Left ventricle myocardium superior (tissue), 1 donor: ENCODE measurements at regions not wholly inside any gene's neighbourhood (a gene's known extent, or its start where the extent isn't known, plus 50 kb on each side); places are given as distances from the start of the nearest gene placed in this dataset.

Experiments
- ATAC-seq: fragments of 200-7000 bp; cut with Tn5 transposase; one replicate; pipeline ENCODE4 v1.9.1; 2020; ENCODE audit warnings: mild to moderate bottlenecking, moderate library complexity
- DNase-seq: peaks from one replicate; pipeline ENCODE4 v3.0.0-alpha.2; 2020
- intact Hi-C: fragments of 100-400 bp; cut with micrococcal nuclease; formaldehyde crosslinking; loops from one replicate; pipeline ENCODE4 v1.11.0; 2022
- donor health status: DM: no; HTN: yes; CAD: no; lungs with severe emphysema.

DNA sequence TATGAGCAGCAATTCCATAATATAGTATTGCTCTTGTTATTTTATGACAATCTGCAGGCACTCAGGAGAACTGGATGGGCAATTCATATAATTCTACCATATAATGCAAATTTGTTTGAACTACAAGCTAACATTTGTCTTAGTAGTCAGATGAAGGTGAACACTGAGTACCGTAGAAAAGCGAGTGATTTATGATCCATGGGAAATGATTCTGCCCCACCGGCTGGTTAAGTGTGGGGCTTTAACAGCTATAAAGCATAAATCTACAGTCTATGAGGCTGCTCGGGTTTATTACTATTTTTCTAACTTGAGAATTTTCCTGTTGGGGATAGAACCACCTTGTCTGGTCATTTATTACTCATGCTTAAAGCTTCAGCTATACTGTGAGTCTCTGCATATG is 275.5 kb downstream of the PCDH10 start:
- intact Hi-C loops = no loop called here
- DNase-seq = no peak
- no peak for ATAC-seq

DNA sequence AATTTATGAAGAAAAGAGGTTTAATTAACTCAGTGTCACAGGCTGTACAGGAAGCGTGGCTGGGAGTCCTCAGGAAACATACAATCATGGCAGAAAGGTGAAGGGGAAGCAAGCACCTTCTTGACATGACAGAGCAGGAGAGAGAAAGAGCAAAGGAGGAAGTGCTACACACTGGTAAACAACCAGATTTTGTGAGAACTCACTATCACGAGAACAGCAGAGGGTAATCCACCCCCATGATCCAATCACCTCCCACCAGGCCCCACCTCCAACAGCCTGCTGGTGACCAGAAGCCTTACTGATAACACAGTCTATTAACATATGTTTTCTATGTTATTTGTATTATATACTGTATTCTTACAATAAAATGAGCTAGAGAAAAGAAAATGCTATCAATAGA is 254.8 kb downstream of the PCDH10 start:
- no peak for DNase-seq
- ATAC-seq = no peak
- intact Hi-C loops = no loop called here

- intact Hi-C loops = no loop called here
- no peak for DNase-seq
- no peak for ATAC-seq
Observed at GRCh38 chr4:133402616-133403015, 253.5 kb downstream of the PCDH10 start.

DNA sequence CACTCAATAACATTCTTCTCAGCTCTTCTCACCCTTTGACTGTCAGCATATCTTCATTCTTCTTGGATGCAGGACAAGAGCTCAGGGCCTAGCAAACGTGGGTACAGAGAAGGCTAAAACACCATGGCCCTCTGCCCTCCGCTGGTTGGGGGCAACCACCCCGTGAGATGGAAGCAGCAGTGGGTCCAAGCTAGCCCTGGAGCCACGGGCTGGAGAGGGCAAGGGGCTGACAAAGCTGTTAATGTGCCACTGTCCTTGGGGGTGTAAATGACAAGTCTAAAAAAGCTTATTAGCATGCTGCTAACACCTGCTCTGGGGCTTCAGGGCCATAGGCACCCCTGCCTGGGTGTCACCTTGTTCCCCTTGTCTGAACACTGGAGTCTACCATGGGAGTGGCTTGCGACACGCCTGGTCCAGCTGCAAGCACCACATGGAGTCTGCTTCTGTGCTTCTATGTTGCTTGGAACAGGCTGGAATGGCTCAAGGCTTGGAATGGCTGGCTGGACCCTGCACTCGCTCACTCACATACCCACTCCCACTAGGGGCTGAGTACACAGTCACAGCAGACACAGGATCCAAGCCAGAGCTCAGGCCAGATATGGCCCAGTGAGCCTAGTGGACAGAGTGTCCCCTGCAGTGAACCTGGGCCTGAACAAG is 246.0 kb downstream of the PCDH10 start:
- DNase-seq (no peak), ATAC-seq (no peak)
- intact Hi-C loops = no loop called here

GRCh38 chr4:133390198-133390855 is 241.2 kb downstream of the PCDH10 start:
- no peak for DNase-seq
- intact Hi-C loops = no loop called here
- ATAC-seq = no peak

DNA sequence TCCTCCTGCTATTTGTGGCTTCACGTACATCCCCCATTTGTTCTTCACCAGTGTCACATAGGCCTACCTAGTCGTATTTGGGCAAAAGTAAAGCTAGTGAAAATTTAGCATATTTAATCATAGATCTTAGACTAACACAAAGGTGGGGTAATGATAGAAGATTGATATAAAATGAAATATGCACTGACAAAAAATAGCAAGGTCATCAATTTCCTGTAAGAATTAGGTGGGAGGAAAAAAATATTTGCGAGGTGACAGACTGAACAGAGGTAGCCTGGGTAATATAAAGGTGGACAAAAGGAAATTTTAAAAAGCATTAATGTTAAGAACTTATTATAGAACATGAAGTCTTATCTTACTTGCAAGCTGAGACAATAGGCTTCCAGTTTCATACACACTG is 239.9 kb downstream of the PCDH10 start:
- intact Hi-C loops = no loop called here
- ATAC-seq (no peak), DNase-seq (no peak)

DNA sequence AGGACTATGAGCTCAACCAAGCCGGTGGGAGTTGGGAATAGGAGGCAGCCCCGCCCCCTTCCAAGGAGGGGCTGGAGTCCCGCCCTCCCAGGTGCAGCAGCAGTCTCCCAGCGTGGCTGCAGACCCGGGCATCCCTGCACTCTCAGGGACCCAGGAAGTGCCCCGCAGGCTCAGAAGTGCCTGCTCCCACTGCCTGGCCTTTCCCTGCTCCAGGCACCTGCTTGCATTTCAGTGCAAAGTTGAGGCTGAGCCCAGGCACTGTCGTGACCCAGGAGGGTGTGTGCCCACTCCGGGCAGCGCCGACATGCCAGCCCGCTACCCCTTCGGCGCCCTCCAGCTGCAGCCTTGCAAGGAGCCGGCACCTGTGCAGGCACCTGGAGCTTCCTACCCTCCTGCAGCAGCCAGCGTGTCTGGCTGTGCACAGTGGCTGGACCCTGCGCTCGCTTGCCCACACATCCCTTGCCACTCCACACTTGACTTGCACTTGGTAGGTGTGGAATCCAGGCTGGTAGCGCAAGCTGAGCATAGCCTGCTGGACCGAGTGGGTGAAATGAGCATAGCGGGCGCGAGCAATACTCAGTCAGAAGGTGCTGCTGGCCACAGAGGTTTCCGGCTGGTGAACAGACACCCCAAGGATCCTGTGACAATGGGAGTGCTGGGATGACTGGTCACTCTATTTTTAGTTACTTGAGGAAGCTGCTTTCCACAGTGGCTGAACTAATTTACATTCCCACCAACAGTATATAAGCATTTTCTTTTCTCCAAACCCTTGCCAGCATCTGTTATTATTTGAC is 236.3 kb downstream of the PCDH10 start:
- ATAC-seq = no peak
- no peak for DNase-seq
- intact Hi-C loops = no loop called here

DNA sequence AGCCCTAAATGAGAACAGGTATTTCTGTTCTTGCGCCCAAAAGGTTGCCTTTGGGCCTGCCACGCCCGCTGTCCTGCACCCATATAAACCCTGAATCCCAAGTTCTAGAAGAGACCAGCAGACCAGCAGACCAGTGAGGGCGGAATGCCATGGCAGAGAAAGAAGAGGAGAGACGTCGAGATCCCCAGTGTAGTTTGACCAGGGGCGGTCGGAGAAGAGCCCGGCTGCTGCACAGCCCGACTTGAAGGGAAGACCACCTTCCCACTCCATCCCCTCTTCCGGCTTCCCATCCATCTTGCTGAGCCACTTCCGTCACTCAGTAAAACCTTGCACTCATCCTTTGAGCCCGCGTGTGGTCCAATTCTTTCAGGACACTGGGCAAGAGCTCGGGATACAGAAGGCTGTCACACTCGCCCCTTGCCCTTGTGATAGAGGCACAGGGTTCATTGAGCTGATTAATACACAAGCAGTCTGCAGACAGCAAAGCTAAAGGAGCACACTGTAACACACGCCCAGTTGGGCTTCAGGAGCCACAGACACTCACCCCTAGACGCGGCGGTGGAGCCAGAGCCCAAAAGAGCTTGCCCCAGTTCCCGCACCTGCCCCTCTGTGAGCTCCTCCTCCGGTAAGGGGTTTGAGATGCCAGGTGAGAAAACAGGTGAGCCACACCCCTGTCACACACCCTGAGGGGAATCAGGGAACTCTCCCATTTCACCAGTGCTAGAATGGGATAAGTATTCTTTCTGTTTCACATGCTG is 230.8 kb downstream of the PCDH10 start:
- intact Hi-C loops = no loop called here
- ATAC-seq (no peak), DNase-seq (no peak)

DNA sequence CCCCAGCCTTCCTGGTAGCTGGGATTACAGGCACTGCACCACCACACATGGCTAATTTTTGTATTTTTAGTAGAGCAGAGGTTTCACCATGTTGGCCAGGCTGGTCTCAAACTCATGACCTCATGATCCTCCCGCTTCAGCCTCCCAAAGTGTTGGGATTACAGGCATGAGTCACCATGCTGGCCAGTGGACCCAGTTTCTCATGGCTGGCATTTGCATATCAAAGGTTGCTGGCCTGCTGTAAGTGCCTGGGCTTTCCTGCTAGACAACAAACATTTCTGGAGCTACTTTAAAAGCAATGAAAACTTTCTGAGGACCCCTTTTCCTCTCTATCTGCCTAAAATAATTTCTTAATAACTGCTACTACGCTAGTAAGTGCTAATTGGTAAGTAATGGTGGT is 228.2 kb downstream of the PCDH10 start:
- intact Hi-C loops = no loop called here
- DNase-seq = no peak
- no peak for ATAC-seq

DNA sequence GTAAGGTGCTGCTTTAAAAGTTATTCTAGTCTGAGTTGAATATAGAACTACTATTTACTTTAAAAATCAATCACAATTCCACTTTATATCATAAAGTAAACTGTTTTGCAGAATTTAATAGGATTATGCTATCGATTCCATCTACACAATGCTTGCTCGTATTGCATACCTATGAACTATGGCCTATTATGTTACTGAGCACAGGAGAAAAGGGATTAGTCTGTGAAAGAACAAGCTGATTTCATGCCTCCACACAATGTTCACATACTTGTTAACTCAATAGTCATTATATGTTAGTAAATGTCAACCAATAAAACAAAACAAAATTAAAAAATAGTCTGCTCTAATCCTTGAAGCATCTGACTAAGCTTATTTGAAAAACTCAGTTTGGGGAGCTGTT is 223.6 kb downstream of the PCDH10 start:
- intact Hi-C loops = no loop called here
- DNase-seq (no peak), ATAC-seq (no peak)

GRCh38 chr4:133355633-133356032 is 206.5 kb downstream of the PCDH10 start:
- no peak for DNase-seq
- intact Hi-C loops = no loop called here
- no peak for ATAC-seq

- DNase-seq = no peak
- intact Hi-C loops = no loop called here
- ATAC-seq = no peak
Observed at GRCh38 chr4:133347409-133347808, 198.3 kb downstream of the PCDH10 start.

- intact Hi-C loops = no loop called here
Observed at GRCh38 chr4:133324491-133324890, 175.4 kb downstream of the PCDH10 start.

DNA sequence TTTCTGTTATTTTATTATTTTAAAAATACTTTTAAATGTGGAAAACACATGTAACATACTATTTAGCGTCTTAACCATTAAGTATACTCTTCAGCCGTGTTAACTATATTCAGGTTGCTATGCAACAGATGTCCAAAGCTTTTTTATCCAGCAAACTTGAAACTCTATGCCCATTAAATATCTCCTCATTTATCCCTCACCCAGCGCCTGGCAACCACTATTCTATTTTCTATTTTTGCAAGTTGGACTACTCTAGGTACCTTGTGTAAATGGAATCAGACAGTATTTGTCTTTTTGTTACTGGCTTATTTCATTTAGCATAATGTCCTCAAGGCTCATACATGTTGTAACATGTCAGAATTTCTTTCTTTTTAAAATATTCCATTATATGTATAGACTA is 174.6 kb downstream of the PCDH10 start:
- intact Hi-C loops = no loop called here
- DNase-seq (no peak), ATAC-seq (no peak)

More at GRCh38 chr4:133324491-133324890, 175.4 kb downstream of the PCDH10 start:
- ATAC-seq (no peak), DNase-seq (no peak)

DNA sequence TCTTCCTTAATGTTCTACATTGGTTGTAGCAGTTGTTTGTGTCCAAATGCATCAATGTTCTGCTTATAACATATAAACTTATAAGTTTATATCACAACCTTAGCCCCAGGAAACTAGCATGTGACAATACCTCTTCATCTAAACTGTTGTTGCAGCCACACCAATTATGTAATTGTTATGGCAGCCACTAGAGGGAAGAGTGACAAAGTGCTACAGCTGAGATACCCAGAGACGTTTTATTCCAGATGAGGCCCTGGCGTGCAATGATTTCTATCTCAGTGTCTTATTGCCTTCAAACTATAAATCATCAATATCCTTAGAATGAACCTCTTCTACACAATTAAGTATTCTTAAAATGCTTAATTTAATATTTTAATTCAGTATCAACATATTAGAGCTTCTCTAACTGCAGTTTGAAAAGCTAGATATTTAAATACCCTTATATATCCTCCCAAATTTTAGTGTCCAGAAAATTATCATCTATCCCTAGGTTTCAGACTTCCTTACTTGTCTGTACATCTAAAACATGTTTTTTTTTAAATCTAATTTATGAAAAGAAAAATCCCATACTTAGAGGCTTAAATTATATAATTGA is 171.6 kb downstream of the PCDH10 start:
- intact Hi-C loops = no loop called here
- DNase-seq = no peak
- no peak for ATAC-seq

- no peak for ATAC-seq
- DNase-seq = no peak
- intact Hi-C loops = no loop called here
Observed at GRCh38 chr4:133316909-133317308, 167.8 kb downstream of the PCDH10 start.

- DNase-seq (no peak), ATAC-seq (no peak)
- intact Hi-C loops = no loop called here
Observed at GRCh38 chr4:133314991-133315390, 165.9 kb downstream of the PCDH10 start.

DNA sequence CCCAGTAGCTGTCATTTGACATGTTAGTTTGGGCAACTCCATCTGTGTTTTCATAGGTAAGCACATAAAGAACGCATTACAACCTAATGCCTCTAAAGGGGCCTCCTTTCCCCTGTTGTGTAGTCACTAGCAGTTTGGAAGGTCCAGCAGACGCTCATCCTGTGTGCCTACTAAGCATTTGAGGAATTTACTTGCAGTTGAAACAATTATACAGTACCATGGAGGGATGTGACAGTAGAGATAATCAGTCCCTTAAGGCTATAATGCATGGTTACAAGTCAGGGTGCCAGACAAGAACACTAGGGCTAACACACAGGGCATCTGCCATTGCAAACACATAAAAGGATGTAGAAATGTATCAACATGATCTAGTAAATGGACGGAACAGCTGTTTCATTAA is 138.3 kb downstream of the PCDH10 start:
- ATAC-seq (no peak), DNase-seq (no peak)
- intact Hi-C loops = no loop called here

DNA sequence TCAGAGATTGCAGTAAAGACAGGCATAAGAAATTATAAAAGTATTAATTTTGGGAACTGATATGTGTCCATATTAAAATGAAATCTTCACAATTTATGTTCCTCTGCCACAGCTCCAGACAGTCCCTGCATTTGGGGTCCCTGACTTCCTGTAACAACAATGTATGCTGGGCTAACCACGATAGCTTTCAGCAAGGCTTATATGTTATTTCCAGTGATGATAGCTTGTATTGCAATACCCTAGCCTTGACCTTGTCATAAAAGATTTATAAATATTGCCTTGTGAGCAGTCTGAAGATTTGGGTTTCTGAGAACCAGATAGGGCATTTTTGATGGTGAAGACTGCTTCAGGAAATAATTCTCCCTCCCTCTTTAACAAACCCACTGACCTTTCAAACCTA is 129.5 kb downstream of the PCDH10 start:
- intact Hi-C loops = no loop called here
- DNase-seq = no peak
- ATAC-seq = no peak
